Gastrocnemius medialis (tissue), 4 donors: ENCODE measurements at regions not wholly inside any gene's neighbourhood (a gene's known extent, or its start where the extent isn't known, plus 50 kb on each side); places are given as distances from the start of the nearest gene placed in this dataset.

ENCODE experiments used
- POLR2A ChIP-seq, 2 donors: fragments of 450-650 bp; IDR thresholded peaks; one replicate each; pipeline ENCODE4 v1.6.1; 2017; ENCODE audit warnings: antibody characterized with exemption in 2 of 2, mild to moderate bottlenecking in 2 of 2, moderate library complexity in 2 of 2
- TF ChIP-seq, protein P1 (sequence below), 5 experiments: fragments of 450-650 bp in 3 of 5; fragments of 200-600 bp in 2 of 5; sonication (generic) in 2 of 5; IDR thresholded peaks in 4 of 5; conservative IDR thresholded peaks in 1 of 5; 1 replicate in 4 of 5; 2 replicates in 1 of 5; pipeline ENCODE4 v1.5.1; 2016 to 2019; ENCODE audit warnings: antibody characterized with exemption in 5 of 5, mild to moderate bottlenecking in 3 of 5, moderate library complexity in 3 of 5

DNA sequence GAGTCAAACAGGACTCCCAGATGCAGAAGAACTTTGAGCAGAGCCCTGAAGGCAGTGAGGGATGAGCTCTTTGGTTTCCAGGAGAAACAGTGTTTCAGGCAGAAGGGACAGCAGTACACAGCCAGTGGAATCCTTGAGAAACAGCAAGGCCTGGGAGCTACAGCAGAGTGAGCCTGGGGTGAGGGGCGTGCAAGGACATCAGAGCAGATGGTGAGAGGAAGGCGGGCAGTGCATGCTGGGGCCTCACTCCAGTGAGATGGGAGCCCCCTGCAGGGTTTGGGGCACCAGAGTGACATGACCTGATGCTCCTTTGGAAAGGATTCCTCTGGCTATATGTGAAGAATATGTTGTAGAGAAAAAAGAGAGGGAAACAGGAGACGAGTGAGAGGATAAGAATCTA is 98.1 kb upstream of the EGFL6 start:
- TF ChIP-seq, protein P1, sequence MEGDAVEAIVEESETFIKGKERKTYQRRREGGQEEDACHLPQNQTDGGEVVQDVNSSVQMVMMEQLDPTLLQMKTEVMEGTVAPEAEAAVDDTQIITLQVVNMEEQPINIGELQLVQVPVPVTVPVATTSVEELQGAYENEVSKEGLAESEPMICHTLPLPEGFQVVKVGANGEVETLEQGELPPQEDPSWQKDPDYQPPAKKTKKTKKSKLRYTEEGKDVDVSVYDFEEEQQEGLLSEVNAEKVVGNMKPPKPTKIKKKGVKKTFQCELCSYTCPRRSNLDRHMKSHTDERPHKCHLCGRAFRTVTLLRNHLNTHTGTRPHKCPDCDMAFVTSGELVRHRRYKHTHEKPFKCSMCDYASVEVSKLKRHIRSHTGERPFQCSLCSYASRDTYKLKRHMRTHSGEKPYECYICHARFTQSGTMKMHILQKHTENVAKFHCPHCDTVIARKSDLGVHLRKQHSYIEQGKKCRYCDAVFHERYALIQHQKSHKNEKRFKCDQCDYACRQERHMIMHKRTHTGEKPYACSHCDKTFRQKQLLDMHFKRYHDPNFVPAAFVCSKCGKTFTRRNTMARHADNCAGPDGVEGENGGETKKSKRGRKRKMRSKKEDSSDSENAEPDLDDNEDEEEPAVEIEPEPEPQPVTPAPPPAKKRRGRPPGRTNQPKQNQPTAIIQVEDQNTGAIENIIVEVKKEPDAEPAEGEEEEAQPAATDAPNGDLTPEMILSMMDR (IDR thresholded peaks at IDR 0.05 in 4 of 5, conservative IDR thresholded peaks at IDR 0.05 in 1 of 5), result no peak
- no peak for TF ChIP-seq POLR2A (IDR thresholded peaks at IDR 0.05)
